NCI-H1930 (cell line): ENCODE measurements at regions not wholly inside any gene's neighbourhood (a gene's known extent, or its start where the extent isn't known, plus 50 kb on each side); places are given as distances from the start of the nearest gene placed in this dataset.

Experiments
- DNase-seq, 2 experiments: peaks; one replicate each; lab custom pipeline; 2025; lab: John Stamatoyannopoulos, UW

DNA sequence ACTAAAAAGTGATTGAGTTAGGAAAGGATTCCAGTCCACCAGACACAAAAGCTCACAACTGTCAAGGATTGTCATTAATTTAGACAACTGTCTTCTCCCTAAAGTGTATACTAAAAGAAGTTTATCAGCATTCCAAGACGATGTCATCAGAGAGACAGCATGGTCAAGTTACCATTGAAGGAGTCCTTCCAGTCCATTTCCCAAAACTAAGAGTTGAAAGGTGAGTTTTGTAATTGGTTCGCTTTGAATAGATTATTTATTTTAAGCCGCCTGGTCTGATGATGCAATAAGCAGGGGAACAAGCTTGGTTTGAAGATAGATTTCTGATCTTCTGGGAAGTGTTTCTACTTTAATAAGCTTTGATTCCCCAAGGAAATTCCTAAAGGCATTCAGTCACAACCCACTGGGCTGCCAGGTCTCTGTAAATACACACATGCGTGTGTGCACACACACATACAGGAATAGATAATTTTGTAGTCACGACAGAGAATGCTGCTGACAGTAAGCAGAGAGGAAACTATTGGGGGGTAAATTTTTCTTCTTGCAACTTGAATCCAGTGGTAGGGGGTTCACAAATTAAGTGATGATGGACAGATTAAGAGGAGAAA, 234.8 kb downstream of the PIK3R1 start:
- DNase-seq, result no peak

DNA sequence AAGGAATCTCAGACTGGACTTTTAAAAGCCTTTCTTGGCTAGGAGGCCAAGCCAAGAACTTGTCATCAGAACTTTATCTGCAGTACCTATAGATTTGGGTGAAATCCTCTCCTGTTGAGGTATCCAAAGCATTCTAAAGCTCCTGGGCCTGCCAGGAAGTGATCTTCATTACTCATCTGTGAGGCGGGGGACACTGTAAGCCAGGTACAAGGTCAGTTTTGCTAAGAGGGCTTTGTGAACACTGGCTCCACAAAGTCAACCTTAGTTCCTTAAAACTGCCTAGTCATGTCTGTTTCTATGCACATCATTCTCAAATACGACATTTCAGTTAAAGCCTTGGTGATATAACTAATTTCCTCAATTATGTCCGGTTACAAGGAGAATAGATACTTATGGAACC, 236.7 kb downstream of the PIK3R1 start:
- DNase-seq, result no peak

GRCh38 chr5:68454172-68454571, 238.6 kb downstream of the PIK3R1 start:
- DNase-seq, result no peak

DNA sequence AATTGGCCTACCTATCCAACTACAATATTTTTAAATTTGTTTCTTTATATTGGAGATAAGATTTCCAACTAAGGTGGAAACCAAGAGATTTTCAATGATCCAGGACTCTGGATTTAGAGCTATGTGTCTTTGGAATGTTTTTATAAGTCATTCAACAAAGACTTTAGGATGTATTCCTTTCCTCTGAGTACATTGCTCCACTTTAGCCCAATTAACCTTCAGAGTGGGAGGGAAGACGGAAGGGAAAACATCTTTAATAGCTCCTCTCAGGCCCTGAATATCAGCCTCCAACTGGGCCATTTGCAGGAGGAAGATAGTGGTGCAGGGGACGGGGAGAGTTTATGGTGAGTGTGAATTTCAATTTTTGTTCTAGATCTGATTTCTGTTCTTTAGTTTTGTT, 239.2 kb downstream of the PIK3R1 start:
- DNase-seq, result no peak

DNA sequence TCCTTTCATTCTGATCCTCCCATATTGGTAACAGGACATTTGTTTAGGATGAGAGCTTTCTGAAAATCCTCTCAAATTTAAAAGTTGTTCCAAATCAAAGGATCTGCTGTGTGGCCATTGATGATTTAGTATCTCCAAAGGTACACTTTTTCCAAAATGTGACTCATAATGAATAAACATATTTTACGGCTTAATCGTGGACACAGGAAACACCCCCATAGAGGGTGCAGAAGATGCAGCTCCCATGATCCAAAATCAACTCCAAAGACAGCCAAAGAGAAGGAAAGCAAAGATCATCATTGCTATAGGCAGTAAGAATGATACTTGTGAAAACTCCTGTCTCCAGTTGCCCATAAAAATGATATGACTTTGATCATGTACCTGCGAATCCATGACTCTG, 239.7 kb downstream of the PIK3R1 start:
- no peak for DNase-seq

DNA sequence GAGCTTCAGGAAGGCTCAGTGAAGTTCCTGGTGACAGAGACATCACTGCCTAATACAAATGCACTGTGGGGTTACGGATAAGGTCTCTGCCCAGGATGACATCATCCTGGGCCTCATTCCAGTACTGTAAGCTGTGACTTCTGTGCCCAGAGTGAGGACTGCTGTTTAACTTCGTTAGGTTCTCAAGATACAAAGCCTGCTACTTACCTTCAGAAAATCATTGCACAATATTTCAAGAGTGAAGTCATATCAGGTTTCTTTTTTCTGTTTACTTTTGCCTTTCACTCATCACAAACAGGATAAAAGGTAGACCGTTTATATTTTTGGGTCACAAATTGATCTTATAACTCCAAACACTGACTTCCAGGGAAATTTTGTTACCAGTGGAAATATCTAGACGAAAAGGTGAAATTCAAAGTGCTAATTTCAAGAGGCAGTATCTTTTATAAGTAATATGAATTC, 241.2 kb downstream of the PIK3R1 start:
- no peak for DNase-seq

DNA sequence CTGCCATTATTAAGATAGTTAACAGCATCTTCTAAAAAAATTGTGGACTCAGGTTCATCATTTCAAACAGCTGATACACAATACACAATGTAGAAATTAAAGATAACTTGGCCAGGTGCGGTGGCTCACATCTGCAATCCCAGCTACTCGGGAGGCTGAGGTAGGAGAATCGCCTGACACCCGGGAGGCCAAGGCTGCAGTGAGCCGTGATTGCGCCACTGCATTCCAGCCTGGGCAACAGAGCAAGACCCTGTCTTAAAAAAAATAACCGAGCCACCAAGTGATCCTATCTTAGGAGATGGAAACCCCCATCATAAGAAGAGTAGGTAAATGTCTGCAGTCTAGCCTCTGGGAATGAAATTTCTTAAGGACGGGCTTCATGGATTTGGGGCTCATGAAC, 241.7 kb downstream of the PIK3R1 start:
- DNase-seq, result no peak

DNA sequence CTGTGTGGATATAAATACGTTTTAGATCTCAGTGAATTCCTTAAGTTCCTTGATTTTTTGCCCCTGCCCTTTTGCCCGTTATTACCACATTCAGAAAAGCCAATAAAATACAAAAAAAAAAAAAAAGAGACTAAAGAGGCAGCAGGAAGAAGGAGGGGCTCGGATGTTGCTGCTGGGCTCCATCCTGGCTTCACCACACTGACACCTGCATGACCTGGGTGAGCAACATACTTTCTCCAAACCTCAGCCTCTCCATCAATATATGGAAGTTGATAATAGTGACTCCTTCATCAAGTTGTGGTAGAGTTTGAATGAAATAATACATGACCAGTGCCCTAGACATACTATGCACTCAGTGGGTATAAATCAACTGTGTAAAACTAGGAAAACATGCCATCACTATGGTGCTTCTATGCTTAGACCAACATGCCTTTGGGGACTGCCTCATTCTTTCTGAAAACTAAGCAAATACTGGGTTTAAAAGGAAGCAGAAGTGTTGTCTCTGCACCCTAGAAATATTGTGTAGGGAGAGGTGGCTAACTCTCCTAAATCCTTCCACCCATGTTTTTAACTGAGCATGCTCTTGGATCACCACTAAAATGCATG, 243.0 kb downstream of the PIK3R1 start:
- no peak for DNase-seq

DNA sequence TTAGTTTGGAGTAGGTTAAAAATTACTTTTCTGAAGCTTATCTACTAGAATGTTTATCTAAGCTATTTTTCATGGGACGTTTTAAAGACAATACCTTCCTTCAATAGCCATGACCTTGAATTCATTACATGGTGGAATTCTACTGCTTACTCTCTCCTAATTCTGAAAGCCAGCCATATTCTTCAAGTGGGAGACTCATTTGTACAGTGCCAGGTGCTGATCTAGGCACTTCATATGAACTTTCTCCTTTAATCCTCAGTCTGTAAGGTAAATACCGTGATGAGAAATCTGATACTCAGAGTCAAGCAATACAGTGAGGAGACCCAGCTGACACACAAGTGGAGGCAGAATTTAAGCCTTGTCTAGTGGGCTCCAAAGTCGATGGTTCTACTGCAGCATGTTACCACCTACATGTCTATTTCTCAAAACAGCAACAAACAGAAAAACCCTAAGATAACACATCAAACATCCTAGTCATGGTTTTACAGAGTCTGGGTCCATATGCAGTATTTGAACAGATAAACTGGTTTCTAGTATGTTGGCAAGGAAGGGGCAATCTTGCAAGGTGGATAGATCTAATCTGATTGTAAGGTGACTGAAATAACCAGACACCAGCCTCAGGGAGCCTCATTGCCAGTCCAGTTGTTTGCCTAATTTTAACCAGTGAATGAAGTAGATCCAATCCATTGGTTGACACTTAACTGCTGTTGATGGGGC, 243.7 kb downstream of the PIK3R1 start:
- DNase-seq, result no peak

DNA sequence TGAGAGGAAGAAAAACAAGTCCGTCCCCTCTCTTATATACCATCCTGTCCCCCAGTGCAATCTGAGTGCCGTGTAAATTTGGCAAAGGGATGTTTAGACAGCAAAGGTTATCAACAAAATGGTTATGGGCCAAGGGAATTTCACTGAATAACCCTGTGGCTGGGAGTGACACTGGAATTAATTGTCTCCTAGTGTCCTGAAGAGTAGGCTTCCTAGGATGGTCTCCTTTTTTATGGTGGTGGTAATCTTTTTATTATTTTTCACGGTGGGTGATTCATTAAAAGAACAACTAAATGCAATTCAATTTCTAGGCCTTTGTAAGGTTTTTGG, 244.2 kb downstream of the PIK3R1 start:
- DNase-seq, result no peak

DNA sequence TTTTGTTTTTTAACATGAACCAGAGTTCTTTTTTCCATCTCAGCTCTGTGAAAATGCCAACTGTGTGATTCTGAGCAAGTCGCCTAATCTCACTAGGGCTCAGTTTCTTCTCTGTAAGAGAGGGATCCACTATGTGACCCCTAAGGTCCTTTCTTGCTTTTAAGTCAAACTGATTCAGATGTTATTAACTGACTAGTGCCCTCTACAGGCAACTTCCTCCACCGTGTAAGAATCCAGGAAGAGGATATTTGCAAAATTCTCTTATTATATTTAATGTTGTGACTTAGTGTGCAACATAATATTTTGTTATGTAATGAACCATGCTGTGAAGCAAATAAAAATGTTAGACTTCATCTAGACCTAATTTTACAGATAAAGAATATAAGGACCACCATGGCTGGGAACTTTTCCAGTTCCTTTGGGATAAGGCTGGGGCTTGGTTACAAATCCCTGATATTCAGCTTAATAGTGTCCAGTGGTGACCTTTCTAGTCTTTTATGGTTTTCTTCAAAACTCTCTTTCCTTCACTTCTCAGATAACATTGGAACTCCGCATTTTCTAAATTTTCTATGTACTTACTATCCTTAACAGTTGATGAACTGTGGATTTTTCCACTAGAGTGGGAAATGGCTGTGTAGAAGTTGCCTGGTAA, 244.7 kb downstream of the PIK3R1 start:
- DNase-seq, result no peak

GRCh38 chr5:68463606-68464005, 248.1 kb downstream of the PIK3R1 start:
- no peak for DNase-seq

DNA sequence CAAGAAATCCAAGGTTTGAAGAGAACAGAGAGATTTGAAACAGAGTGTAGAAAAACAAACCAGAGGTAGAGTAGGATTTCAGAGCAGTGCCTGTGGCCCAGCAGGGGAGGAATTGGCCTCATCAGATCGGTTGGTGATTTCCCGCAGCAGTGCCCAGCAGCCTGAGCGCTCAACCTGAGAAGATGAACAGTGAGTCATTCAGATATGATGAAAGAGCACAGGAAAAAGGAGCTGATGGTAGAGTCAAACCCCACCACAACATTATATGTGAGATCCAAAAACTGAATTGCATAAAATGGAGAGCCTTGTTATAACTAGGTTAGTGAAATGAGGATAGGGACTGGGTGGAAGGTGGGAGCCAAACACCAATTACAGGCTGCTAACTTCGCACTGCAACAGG, 248.9 kb downstream of the PIK3R1 start:
- DNase-seq, result no peak

- DNase-seq, result no peak
Measured at GRCh38 chr5:68465133-68465532, 249.6 kb downstream of the PIK3R1 start.

GRCh38 chr5:68465934-68466551, 250.5 kb downstream of the PIK3R1 start:
- DNase-seq, result no peak

DNA sequence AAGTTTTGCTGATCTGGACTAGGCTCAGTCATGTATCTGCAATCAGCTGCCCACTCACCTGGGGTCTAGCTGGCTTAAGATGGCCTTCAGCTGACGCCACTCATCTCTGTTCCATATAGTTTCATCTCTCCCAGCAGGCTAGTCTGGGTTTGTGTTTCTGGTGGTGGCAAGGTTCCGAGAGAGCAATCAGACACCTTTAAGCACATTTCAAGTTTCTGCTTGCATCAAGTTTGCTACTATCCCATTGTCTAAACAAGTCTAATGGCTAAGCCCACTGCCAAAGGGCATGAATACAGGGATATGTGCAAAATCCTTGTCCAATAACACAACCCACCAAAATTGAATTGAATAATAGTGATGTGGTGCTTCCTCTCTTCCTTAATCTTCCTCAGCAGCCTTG, 251.7 kb downstream of the PIK3R1 start:
- no peak for DNase-seq

DNA sequence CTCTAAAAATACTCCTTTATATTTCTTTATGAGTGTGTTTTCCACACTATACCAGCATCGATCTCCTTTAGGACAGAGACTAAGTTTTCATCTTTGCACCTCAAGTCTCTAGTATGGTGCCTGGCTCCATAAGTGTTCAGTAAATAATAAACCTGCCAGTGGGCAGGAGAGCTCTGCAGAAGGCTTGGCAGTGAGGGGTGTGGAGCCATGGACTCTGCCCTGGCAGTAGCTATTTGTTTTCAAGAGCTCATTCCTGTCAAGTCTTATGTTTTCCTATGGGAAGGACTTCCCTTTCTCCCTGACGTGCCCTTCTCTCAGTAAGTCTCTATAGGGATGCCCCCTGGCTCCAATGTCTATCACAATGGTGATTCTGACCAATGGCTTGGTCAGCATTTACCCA, 252.2 kb downstream of the PIK3R1 start:
- no peak for DNase-seq

DNA sequence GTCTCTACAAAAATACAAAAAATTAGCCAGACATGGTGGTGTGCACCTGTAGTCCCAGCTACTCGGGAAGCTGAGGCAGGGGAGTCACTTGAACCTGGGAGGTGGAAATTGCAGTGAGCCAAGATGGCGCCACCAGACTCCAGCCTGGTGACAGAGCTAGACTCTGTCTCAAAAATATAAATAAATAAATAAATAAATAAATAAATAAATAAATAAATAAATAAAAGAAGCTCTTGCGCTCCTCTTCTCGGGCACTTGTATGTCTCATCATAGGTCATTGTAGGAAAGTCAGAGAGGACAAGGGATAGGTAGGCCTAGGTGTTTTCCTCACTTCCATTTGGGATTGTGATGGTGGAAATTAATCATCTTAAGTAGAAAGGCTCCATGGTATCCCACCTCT, 252.8 kb downstream of the PIK3R1 start:
- DNase-seq, result no peak

DNA sequence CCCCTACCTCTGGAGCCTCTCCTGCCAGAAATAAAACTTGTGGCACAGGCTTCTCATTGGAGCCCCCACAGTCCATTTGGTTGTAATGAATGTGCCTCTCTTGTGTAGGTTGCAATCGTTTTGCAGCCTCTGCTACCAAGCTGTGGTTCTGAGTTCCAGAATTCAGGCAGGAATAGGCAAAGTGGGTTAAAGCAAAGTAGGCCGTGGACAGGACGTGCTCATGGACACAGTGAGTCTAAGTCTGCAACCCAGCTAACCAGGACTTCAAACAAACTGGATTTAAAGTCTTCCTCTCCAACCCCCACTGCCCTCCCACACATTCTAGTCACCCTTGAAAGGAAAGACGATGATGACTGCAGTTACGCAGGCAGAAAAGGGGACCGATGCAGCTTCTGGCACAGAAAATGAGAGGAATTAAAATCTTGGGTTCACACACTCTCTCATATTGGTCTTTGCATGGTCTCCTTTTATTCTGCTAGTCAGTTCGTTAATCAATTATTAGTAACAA, 260.0 kb downstream of the PIK3R1 start:
- DNase-seq, result no peak

DNA sequence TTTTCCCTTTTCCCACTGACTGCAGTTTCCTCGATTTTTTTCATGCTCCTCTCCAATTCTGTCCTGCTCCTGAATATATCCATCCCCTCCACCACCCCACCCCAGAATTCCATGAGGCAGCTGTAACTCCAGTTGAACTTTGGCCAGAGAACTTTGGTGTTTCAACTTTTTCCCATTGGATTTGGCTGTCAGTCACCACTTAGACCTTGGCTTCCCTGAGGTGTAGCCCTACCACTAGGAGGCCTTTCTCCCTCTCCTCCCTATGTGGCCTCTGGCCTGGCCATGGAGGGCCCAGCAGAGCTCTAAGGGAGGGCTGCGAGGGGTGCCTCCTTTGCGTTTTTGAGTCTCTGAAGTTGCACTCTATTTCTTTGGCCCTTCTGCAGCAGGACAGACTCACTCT, 261.3 kb downstream of the PIK3R1 start:
- DNase-seq, result no peak

GRCh38 chr5:68478301-68479095, 262.9 kb downstream of the PIK3R1 start:
- no peak for DNase-seq

- no peak for DNase-seq
Measured at GRCh38 chr5:68479524-68479923, 264.0 kb downstream of the PIK3R1 start.
